Gastrocnemius medialis (tissue), 4 donors: ENCODE measurements at regions not wholly inside any gene's neighbourhood (a gene's known extent, or its start where the extent isn't known, plus 50 kb on each side); places are given as distances from the start of the nearest gene placed in this dataset.

Experiments
- POLR2A ChIP-seq, 2 donors: fragments of 450-650 bp; IDR thresholded peaks; one replicate each; pipeline ENCODE4 v1.6.1; 2017; ENCODE audit warnings: antibody characterized with exemption in 2 of 2, mild to moderate bottlenecking in 2 of 2, moderate library complexity in 2 of 2
- TF ChIP-seq, protein P1 (sequence below), 5 experiments: fragments of 450-650 bp in 3 of 5; fragments of 200-600 bp in 2 of 5; sonication (generic) in 2 of 5; IDR thresholded peaks in 4 of 5; conservative IDR thresholded peaks in 1 of 5; 1 replicate in 4 of 5; 2 replicates in 1 of 5; pipeline ENCODE4 v1.5.1; 2016 to 2019; ENCODE audit warnings: antibody characterized with exemption in 5 of 5, mild to moderate bottlenecking in 3 of 5, moderate library complexity in 3 of 5

DNA sequence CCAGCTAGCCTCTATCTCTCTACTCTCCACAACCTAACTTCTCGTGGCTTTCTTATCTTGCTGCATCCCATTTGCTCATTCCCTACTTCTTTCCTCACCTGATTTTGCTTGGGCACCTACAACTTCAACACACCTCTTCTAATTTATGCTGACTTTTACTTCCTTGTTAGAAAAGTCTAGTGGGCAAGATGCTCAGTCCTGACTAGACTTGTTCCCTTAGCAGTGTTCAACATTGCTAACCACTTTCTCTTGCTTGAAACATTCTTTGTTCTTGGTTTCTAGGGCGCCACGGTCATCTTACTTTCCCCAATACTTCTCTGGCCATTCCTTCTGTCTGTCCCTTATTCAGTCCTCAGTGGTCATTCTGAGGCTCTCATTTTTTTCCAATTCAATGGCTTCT is 454.7 kb upstream of the CWC22 start:
- TF ChIP-seq, protein P1, sequence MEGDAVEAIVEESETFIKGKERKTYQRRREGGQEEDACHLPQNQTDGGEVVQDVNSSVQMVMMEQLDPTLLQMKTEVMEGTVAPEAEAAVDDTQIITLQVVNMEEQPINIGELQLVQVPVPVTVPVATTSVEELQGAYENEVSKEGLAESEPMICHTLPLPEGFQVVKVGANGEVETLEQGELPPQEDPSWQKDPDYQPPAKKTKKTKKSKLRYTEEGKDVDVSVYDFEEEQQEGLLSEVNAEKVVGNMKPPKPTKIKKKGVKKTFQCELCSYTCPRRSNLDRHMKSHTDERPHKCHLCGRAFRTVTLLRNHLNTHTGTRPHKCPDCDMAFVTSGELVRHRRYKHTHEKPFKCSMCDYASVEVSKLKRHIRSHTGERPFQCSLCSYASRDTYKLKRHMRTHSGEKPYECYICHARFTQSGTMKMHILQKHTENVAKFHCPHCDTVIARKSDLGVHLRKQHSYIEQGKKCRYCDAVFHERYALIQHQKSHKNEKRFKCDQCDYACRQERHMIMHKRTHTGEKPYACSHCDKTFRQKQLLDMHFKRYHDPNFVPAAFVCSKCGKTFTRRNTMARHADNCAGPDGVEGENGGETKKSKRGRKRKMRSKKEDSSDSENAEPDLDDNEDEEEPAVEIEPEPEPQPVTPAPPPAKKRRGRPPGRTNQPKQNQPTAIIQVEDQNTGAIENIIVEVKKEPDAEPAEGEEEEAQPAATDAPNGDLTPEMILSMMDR (IDR thresholded peaks at IDR 0.05 in 4 of 5, conservative IDR thresholded peaks at IDR 0.05 in 1 of 5) = no peak
- TF ChIP-seq POLR2A (IDR thresholded peaks at IDR 0.05) = no peak
